DND-41 (cell line): ENCODE measurements at regions not wholly inside any gene's neighbourhood (a gene's known extent, or its start where the extent isn't known, plus 50 kb on each side); places are given as distances from the start of the nearest gene placed in this dataset.

ENCODE experiments used
- ATAC-seq: fragments of 200-7000 bp; cut with Tn5 transposase; 3 replicates; pipeline ENCODE4 v1.9.1; 2021; ENCODE audit warnings: low read depth; ENCODE audit not compliant: insufficient read depth
- DNase-seq: peaks from one replicate; pipeline ENCODE4 v3.0.0-alpha.2; 2020
- H2AFZ ChIP-seq: 2 replicates; pipeline ENCODE4 v1.6.0; 2012; ENCODE audit warnings: low read depth, low read length
- H3K27ac ChIP-seq: 2 replicates; pipeline ENCODE4 v1.5.1; 2012; ENCODE audit warnings: low read length, inconsistent platforms
- H3K27me3 ChIP-seq: fragments of 200-600 bp; sonication (generic); 2 replicates; pipeline ENCODE4 v1.6.0; 2012; ENCODE audit warnings: low read length, mild to moderate bottlenecking, inconsistent platforms; ENCODE audit not compliant: insufficient read depth, poor library complexity
- H3K36me3 ChIP-seq: 2 replicates; pipeline ENCODE4 v1.5.1; 2012; ENCODE audit warnings: low read length, inconsistent platforms; ENCODE audit not compliant: insufficient read depth
- H3K4me1 ChIP-seq: 2 replicates; pipeline ENCODE4 v1.5.1; 2012; ENCODE audit warnings: mild to moderate bottlenecking, low read length; ENCODE audit not compliant: insufficient read depth
- H3K4me2 ChIP-seq: 2 replicates; pipeline ENCODE4 v1.6.0; 2012; ENCODE audit warnings: mild to moderate bottlenecking, moderate library complexity, low read length, inconsistent platforms; ENCODE audit not compliant: insufficient read depth
- H3K4me3 ChIP-seq, 2 experiments: fragments of 200-600 bp in 1 of 2; shearing (Covaris generic) in 1 of 2; 2 replicates each; pipeline ENCODE4 v1.5.1; 2012 to 2016; ENCODE audit warnings: inconsistent platforms in 2 of 2, low read length in 2 of 2, mild to moderate bottlenecking in 2 of 2, low read depth in 1 of 2, moderate library complexity in 1 of 2
- H3K79me2 ChIP-seq: 2 replicates; pipeline ENCODE4 v1.6.0; 2012; ENCODE audit warnings: low read length, inconsistent platforms; ENCODE audit not compliant: insufficient read depth
- H3K9ac ChIP-seq: 2 replicates; pipeline ENCODE4 v1.6.0; 2012; ENCODE audit warnings: low read depth, mild to moderate bottlenecking, inconsistent platforms, low read length, moderate library complexity
- H3K9me3 ChIP-seq: 2 replicates; pipeline ENCODE4 v1.5.1; 2012; ENCODE audit warnings: low read length, moderate library complexity, mild to moderate bottlenecking, inconsistent platforms; ENCODE audit not compliant: insufficient read depth, severe bottlenecking
- H4K20me1 ChIP-seq: 2 replicates; pipeline ENCODE4 v1.6.0; 2012; ENCODE audit warnings: low read length; ENCODE audit not compliant: insufficient read depth
- EZH2 ChIP-seq: IDR thresholded peaks from 3 replicates; pipeline ENCODE4 v1.6.1; 2012; ENCODE audit warnings: borderline replicate concordance, low read depth, mild to moderate bottlenecking, moderate library complexity, low read length, inconsistent platforms; ENCODE audit not compliant: severe bottlenecking
- TF ChIP-seq, protein P1 (sequence below): IDR thresholded peaks from 2 replicates; pipeline ENCODE4 v1.5.1; 2012; ENCODE audit warnings: borderline replicate concordance, low read length, moderate library complexity, mild to moderate bottlenecking; ENCODE audit not compliant: poor library complexity, severe bottlenecking; ENCODE audit errors: extremely low read depth

- no peaks in the 10 kb centered on the region for H3K27me3 ChIP-seq
- H3K9ac ChIP-seq = no peak overlapping the region
- no peak overlapping the region for H3K4me3 ChIP-seq
- H3K4me1 ChIP-seq = peaks cover 16% of the 10 kb centered on the region
- H3K9me3 ChIP-seq = no peaks in the 10 kb centered on the region
- H2AFZ ChIP-seq = no peak overlapping the region
- H3K27ac ChIP-seq = no peak overlapping the region
- H3K36me3 ChIP-seq = no peaks in the 10 kb centered on the region
- TF ChIP-seq, protein P1, sequence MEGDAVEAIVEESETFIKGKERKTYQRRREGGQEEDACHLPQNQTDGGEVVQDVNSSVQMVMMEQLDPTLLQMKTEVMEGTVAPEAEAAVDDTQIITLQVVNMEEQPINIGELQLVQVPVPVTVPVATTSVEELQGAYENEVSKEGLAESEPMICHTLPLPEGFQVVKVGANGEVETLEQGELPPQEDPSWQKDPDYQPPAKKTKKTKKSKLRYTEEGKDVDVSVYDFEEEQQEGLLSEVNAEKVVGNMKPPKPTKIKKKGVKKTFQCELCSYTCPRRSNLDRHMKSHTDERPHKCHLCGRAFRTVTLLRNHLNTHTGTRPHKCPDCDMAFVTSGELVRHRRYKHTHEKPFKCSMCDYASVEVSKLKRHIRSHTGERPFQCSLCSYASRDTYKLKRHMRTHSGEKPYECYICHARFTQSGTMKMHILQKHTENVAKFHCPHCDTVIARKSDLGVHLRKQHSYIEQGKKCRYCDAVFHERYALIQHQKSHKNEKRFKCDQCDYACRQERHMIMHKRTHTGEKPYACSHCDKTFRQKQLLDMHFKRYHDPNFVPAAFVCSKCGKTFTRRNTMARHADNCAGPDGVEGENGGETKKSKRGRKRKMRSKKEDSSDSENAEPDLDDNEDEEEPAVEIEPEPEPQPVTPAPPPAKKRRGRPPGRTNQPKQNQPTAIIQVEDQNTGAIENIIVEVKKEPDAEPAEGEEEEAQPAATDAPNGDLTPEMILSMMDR = no peak
- no peak for TF ChIP-seq EZH2
- no peaks in the 10 kb centered on the region for H4K20me1 ChIP-seq
- no peaks in the 10 kb centered on the region for H3K79me2 ChIP-seq
- DNase-seq (no peak), ATAC-seq (no peak)
- no peak overlapping the region for H3K4me2 ChIP-seq
Measured at GRCh38 chr1:94616506-94616905, 74.9 kb upstream of the F3 start.

DNA sequence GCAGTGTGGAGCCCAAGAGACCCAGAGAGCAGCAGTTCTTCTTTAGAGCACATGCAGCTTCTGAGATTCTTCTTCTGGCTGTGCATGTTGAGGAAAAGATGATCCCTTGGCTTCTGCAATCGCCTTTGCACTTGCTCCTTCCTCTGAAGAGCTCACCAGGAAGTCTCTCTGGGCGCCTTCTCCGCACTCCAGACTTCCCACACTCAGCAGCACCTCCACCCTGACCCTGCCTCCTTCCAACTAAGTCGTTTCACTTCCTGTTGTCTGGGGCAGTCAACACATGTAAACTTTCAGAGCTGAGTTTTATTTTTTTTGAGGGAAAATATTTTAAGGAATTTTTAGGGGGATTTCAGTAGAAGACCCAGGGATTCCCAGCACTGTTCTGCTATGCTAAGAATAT is 73.4 kb upstream of the F3 start:
- peak; percentile 72 for ATAC-seq
- Histone ChIP-seq H3K27ac (peak overlapping the region; percentile 48), H3K9ac (no peak overlapping the region), H4K20me1 (no peaks in the 10 kb centered on the region), H2AFZ (peak overlapping the region; percentile 54), H3K4me1 (peaks cover 16% of the 10 kb centered on the region), H3K79me2 (no peaks in the 10 kb centered on the region), H3K9me3 (no peaks in the 10 kb centered on the region), H3K36me3 (no peaks in the 10 kb centered on the region), H3K27me3 (no peaks in the 10 kb centered on the region), H3K4me2 (peak overlapping the region; percentile 21; the same call in 1 of the 2 replicates), H3K4me3 (no peak overlapping the region)
- DNase-seq = peak; percentile 22
- TF ChIP-seq EZH2 = no peak
- TF ChIP-seq, protein P1 = no peak

DNA sequence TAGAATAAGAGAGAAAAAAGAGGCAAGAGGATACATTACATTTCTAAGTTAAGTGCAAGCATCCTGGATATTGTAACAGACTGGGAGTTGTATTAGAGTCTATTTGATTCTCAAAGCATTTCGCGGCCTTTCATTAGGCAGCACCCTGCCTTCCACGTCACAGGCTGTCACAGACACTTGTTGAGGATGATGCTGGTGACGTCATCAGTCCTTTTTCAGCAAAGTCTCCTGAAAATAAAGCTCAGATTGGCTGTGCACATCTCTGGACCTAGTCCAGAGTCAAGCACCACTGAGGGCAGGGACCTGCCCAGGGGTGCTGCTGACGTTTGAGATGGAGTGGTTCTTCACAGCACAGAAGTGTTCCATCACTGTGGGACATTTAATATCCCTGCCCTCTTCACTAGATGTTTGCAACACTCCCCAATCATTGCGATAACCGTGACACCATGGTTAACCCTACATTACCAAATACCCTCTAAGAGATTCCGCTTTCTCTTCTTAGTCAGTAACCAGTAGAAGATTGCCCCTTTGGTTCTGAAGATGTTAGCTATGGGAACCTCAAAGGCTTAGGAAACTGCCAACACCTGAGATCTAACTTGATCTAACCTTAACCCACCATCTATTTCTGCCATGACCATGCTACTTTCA is 72.7 kb upstream of the F3 start:
- no peaks in the 10 kb centered on the region for H3K9me3 ChIP-seq
- DNase-seq = no peak
- H3K4me2 ChIP-seq = peak overlapping the region; percentile 21; the same call in 1 of the 2 replicates
- H4K20me1 ChIP-seq = no peaks in the 10 kb centered on the region
- H3K4me3 ChIP-seq = no peak overlapping the region
- no peak overlapping the region for H3K27ac ChIP-seq
- no peak for ATAC-seq
- peak overlapping the region; percentile 54; the same call in 1 of the 2 replicates for H2AFZ ChIP-seq
- peaks cover 16% of the 10 kb centered on the region for H3K4me1 ChIP-seq
- no peak overlapping the region for H3K9ac ChIP-seq
- TF ChIP-seq, protein P1 = no peak
- no peak for TF ChIP-seq EZH2
- H3K79me2 ChIP-seq = no peaks in the 10 kb centered on the region
- no peaks in the 10 kb centered on the region for H3K36me3 ChIP-seq
- H3K27me3 ChIP-seq = no peaks in the 10 kb centered on the region
